ENCODE measurements at regions not wholly inside any gene's neighbourhood (a gene's known extent, or its start where the extent isn't known, plus 50 kb on each side); places are given as distances from the start of the nearest gene placed in this dataset.

DNA sequence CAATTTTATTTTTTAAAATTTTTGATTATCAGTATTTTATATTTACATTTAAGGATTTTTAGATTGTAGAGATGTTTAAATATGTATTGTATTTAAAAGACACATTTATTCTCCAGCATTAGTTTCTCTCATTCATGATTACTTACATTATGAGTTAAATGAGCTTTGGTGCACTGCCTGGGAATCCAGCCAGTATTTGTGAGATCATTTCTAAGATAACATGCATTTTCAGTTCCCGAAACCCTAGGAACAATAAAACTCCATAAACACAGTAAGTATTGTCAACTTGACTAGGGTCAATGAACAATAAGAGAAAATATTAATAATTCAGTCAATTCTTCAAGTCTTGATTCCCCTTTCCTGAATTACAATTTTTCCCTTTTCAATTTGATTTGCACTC lies 403.3 kb downstream of the PLK2 start:
- TF ChIP-seq TAF1 (IDR thresholded peaks at IDR 0.05; ENCODE audit: low read depth, low read length), result no peak
- no peak for TF ChIP-seq POU2F2 (IDR thresholded peaks at IDR 0.05; ENCODE audit: low read depth, low read length)
- no peak for TF ChIP-seq POLR2A (IDR thresholded peaks at IDR 0.05; ENCODE audit: low read depth, low read length)
- no peak for TF ChIP-seq SPI1 (IDR thresholded peaks at IDR 0.05; ENCODE audit: low read depth, low read length)
- no peak for TF ChIP-seq POLR2AphosphoS5 (IDR thresholded peaks at IDR 0.05; ENCODE audit: low read depth, low read length)
- no peak for TF ChIP-seq PAX5 (IDR thresholded peaks at IDR 0.05; ENCODE audit: insufficient read depth, low read length, severe bottlenecking)
